CD14-positive monocyte (primary cell): ENCODE measurements at regions not wholly inside any gene's neighbourhood (a gene's known extent, or its start where the extent isn't known, plus 50 kb on each side); places are given as distances from the start of the nearest gene placed in this dataset.

ENCODE experiments used
- DNase-seq, 3 donors: peaks; one replicate each; pipeline ENCODE4 v3.0.0-alpha.2; 2011 to 2022
- H2AFZ ChIP-seq: 2 replicates; pipeline ENCODE4 v1.6.0; 2012; ENCODE audit warnings: mild to moderate bottlenecking, low read depth, low read length, inconsistent platforms; ENCODE audit not compliant: insufficient read depth, poor library complexity, severe bottlenecking
- H3K27ac ChIP-seq, 2 donors: 1 replicate in 1 of 2; 2 replicates in 1 of 2; pipeline ENCODE4 v1.5.1; 2012 to 2013; ENCODE audit warnings: low read length in 2 of 2, control low read depth in 1 of 2, inconsistent platforms in 1 of 2, low read depth in 1 of 2, mild to moderate bottlenecking in 1 of 2
- H3K27me3 ChIP-seq, 2 donors: one replicate each; pipeline versions ENCODE4 v1.6.0 to v1.6.1; 2011 to 2013; ENCODE audit warnings: low read length in 2 of 2; ENCODE audit not compliant: control insufficient read depth in 2 of 2, insufficient read depth in 2 of 2
- H3K36me3 ChIP-seq, 2 donors: replicated peaks in 1 of 2; 1 replicate in 1 of 2; 2 replicates in 1 of 2; pipeline versions ENCODE4 v1.5.1 to v1.6.1; 2012 to 2013; ENCODE audit warnings: low read length in 2 of 2, control low read depth in 1 of 2, inconsistent platforms in 1 of 2, mild to moderate bottlenecking in 1 of 2; ENCODE audit not compliant: insufficient read depth in 2 of 2, control insufficient read depth in 1 of 2
- H3K4me1 ChIP-seq, 2 donors: 1 replicate in 1 of 2; 2 replicates in 1 of 2; pipeline versions ENCODE4 v1.5.1 to v1.6.1; 2012 to 2013; ENCODE audit warnings: low read length in 2 of 2, control low read depth in 1 of 2, inconsistent platforms in 1 of 2, mild to moderate bottlenecking in 1 of 2, moderate library complexity in 1 of 2; ENCODE audit not compliant: insufficient read depth in 2 of 2, control insufficient read depth in 1 of 2
- H3K4me2 ChIP-seq: replicated peaks from 2 replicates; pipeline ENCODE3; 2012; ENCODE audit warnings: low read length, moderate library complexity, mild to moderate bottlenecking; ENCODE audit not compliant: poor library complexity, severe bottlenecking; ENCODE audit errors: extremely low read depth
- H3K4me3 ChIP-seq, 3 experiments: fragments of 200-600 bp in 1 of 3; sonication (generic) in 1 of 3; replicated peaks in 1 of 3; 1 replicate in 2 of 3; 2 replicates in 1 of 3; pipeline ENCODE4 v1.5.1; 2011 to 2013; ENCODE audit warnings: low read length in 3 of 3, mild to moderate bottlenecking in 3 of 3, control low read depth in 2 of 3, low read depth in 2 of 3, inconsistent platforms in 1 of 3, moderate library complexity in 1 of 3
- H3K79me2 ChIP-seq: 2 replicates; pipeline ENCODE4 v1.6.0; 2012; ENCODE audit warnings: mild to moderate bottlenecking, control low read depth, inconsistent platforms, low read length, moderate library complexity; ENCODE audit not compliant: insufficient read depth
- H3K9ac ChIP-seq: 2 replicates; pipeline ENCODE4 v1.6.0; 2017; ENCODE audit warnings: low read length, mild to moderate bottlenecking; ENCODE audit not compliant: insufficient read depth, poor library complexity, severe bottlenecking
- H3K9me3 ChIP-seq, 2 donors: replicated peaks in 1 of 2; 1 replicate in 1 of 2; 2 replicates in 1 of 2; pipeline versions ENCODE4 v1.5.1 to v1.6.1; 2012 to 2013; ENCODE audit warnings: low read length in 2 of 2, control low read depth in 1 of 2; ENCODE audit not compliant: control insufficient read depth in 1 of 2, insufficient read depth in 1 of 2
- H4K20me1 ChIP-seq: 2 replicates; pipeline ENCODE4 v1.6.0; 2012; ENCODE audit warnings: mild to moderate bottlenecking, low read length, control low read depth, moderate library complexity; ENCODE audit not compliant: insufficient read depth
- H3K27ac Mint-ChIP-seq, 7 donors: one replicate each; pipeline ENCODE4 v1.8.0; 2020; ENCODE audit warnings: mild to moderate bottlenecking in 7 of 7, mixed read lengths in 7 of 7, moderate library complexity in 6 of 7, inconsistent platforms in 2 of 7
- H3K27me3 Mint-ChIP-seq, 3 donors: one replicate each; pipeline ENCODE4 v1.8.0; 2021 to 2022; ENCODE audit warnings: low read depth in 3 of 3, mild to moderate bottlenecking in 3 of 3, mixed read lengths in 3 of 3, moderate library complexity in 3 of 3, inconsistent platforms in 1 of 3
- H3K36me3 Mint-ChIP-seq, 2 donors: one replicate each; pipeline ENCODE4 v1.8.0; 2020; ENCODE audit warnings: mixed read lengths in 2 of 2, inconsistent platforms in 1 of 2, mild to moderate bottlenecking in 1 of 2
- H3K4me1 Mint-ChIP-seq: one replicate; pipeline ENCODE4 v1.8.0; 2020; ENCODE audit warnings: mild to moderate bottlenecking, mixed read lengths
- H3K4me3 Mint-ChIP-seq, 2 donors: one replicate each; pipeline ENCODE4 v1.8.0; 2020; ENCODE audit warnings: mild to moderate bottlenecking in 2 of 2, mixed read lengths in 2 of 2, moderate library complexity in 1 of 2
- H3K9me3 Mint-ChIP-seq, 7 donors: one replicate each; pipeline ENCODE4 v1.8.0; 2020 to 2022; ENCODE audit warnings: mixed read lengths in 7 of 7, mild to moderate bottlenecking in 6 of 7, moderate library complexity in 6 of 7, inconsistent platforms in 2 of 7
- CTCF ChIP-seq: fragments of 200-600 bp; IDR thresholded peaks from one replicate; pipeline ENCODE4 v1.8.0; 2022; ENCODE audit warnings: antibody characterized with exemption, mild to moderate bottlenecking
- WGBS: methylation state at CpG from one replicate; pipeline ENCODE4 v1.1.5; 2013; ENCODE audit warnings: missing lambda C conversion rate; ENCODE audit not compliant: insufficient coverage; 5-methylcytosine and 5-hydroxymethylcytosine counted together
- intact Hi-C, 2 donors: fragments of 100-400 bp; cut with micrococcal nuclease; formaldehyde crosslinking; loops; one replicate each; pipeline versions ENCODE4 v1.15.0 to v1.15.1; 2023

DNA sequence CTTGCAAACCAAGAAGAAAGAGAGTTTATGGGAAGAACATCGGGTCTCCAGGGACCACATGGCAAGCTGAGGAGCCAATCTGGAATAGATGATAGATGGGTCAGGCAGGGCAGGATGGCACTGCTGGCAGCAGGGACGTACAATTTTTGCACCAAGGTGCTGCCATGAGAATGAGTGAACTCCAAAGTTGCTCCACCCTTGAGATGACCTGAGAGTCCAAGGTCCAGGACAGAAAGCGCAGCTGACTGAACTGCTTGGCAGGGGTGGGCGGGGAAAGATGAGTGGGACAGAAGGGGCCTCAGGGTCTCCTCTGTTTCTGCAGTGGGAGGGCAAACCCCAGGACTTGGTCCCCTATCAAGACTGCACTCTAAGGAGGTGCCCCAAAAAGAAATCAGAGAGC, 136.7 kb upstream of the GSC start:
- Histone ChIP-seq H3K9me3 (no peaks in the 10 kb centered on the region), H3K4me3 (no peak overlapping the region), H3K27me3 (no peaks in the 10 kb centered on the region), H3K36me3 (no peaks in the 10 kb centered on the region), H3K9ac (no peak overlapping the region), H3K4me2 (no peak overlapping the region), H3K79me2 (no peaks in the 10 kb centered on the region), H2AFZ (no peak overlapping the region), H4K20me1 (no peaks in the 10 kb centered on the region), H3K4me1 (no peaks in the 10 kb centered on the region), H3K27ac (no peak overlapping the region)
- no peak overlapping the region for H3K27ac Mint-ChIP-seq
- H3K36me3 Mint-ChIP-seq = no peaks in the 10 kb centered on the region
- 93% methylated on average over 4 of the region's 4 CpGs for WGBS
- intact Hi-C loops = no loop called here
- DNase-seq = no peak
- H3K27me3 Mint-ChIP-seq = peaks cover 4 to 8% (median 4%) of the 10 kb centered on the region in 3 donors
- H3K4me1 Mint-ChIP-seq = no peaks in the 10 kb centered on the region
- TF ChIP-seq CTCF = no peak
- no peak overlapping the region for H3K4me3 Mint-ChIP-seq
- peaks cover 0 to 8% (median 4%) of the 10 kb centered on the region in 7 donors for H3K9me3 Mint-ChIP-seq

DNA sequence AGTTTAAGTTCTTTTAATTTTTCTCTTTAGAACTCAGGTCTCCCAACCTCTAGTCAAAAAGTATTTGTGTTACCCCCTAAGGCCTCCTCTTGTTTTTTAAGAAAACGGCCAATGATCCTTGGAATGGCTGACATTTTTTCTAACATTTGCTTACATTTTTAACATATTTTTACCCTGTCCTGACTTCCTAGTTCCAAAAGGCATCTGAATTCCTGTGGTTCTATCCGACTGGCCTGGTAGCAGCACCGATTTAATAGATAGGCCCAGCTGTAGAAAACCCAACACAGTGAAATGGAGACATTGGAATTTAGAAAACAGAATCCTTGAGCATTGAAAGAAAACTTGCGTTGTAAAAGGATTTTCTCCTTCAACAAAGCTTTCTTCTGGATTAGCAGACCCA, 134.7 kb upstream of the GSC start:
- Mint-ChIP-seq H3K36me3 (no peaks in the 10 kb centered on the region), H3K9me3 (peaks cover 0 to 8% (median 0%) of the 10 kb centered on the region in 7 donors), H3K27ac (no peak overlapping the region), H3K4me3 (no peak overlapping the region), H3K4me1 (no peaks in the 10 kb centered on the region), H3K27me3 (peaks cover 1 to 5% (median 4%) of the 10 kb centered on the region in 3 donors)
- Histone ChIP-seq H2AFZ (no peak overlapping the region), H4K20me1 (no peaks in the 10 kb centered on the region), H3K27ac (no peak overlapping the region), H3K36me3 (no peaks in the 10 kb centered on the region), H3K27me3 (no peaks in the 10 kb centered on the region), H3K9me3 (no peaks in the 10 kb centered on the region), H3K9ac (no peak overlapping the region), H3K79me2 (no peaks in the 10 kb centered on the region), H3K4me3 (no peak overlapping the region), H3K4me2 (no peak overlapping the region), H3K4me1 (no peaks in the 10 kb centered on the region)
- intact Hi-C loops = no loop called here
- no peak for TF ChIP-seq CTCF
- no peak for DNase-seq
- WGBS = 90% methylated on average over 3 of the region's 4 CpGs
